ENCODE measurements at regions not wholly inside any gene's neighbourhood (a gene's known extent, or its start where the extent isn't known, plus 50 kb on each side); places are given as distances from the start of the nearest gene placed in this dataset.
"Not testable (repeated sequence)": the region's sequence is repeated elsewhere in the genome, so short reads cannot be mapped to it uniquely, and the experiment has no call there.

GRCh38 chr12:124669271-124669721, 101.9 kb upstream of the NCOR2 start:
- DNase-seq, result not testable (repeated sequence)

DNA sequence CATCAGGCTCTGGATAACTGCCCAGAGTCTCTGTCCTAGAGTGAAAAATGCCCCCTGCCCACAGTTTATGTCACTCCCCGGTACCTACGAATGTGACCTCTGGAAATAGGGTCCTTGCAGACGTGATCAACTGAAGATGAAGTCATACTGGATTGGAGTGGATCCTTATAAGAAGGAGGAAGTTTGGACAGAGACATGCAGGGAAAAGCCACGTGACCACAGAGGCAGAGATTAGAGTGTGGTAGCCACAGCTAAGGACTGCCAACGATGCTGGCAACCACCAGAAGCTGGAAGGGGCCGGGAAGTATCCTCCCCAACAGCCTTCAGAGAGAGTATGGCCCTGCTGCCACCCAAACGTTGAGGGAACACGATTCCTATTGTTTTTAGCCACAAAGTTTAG, 101.2 kb upstream of the NCOR2 start:
- DNase-seq, result no peak

DNA sequence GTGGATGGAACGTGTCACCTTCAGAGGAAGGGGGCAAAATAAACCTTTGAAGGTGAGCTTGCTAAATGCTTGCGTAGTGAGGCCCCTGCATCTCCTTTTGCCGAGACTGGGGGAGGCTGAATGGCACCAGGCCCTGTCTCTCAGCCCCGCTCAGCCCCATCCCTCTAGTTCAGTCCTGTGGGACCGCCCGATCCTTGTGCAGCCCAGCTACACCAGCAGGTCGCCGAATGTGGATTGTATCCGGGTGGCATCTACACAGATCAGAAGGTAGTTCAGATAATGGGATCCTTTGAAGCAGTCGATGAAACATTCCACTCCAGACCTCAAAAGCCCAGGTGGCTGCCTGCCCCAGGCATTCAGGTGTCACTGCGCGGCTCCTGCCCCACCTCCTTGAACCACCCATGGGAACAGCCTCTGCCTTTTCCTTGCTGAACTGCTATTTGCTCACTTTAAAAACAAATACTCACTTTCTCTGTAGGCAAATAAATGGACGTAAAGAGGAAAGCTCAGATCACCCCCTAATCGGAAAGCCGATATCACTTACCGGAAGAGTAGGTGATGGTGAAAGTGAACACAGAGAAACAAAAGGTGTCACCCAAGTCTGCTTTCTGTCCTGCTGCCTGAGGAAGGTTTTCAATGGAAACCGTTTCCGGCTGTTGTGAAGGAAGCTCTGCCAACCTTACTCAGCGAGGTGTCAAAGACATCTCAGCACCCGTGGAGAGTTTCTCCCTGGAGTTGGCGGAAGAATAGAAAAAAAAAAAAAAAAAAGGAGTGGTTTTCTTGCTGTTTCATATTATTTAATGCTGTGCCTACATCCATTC, 100.3 kb upstream of the NCOR2 start:
- DNase-seq, result no peak

DNA sequence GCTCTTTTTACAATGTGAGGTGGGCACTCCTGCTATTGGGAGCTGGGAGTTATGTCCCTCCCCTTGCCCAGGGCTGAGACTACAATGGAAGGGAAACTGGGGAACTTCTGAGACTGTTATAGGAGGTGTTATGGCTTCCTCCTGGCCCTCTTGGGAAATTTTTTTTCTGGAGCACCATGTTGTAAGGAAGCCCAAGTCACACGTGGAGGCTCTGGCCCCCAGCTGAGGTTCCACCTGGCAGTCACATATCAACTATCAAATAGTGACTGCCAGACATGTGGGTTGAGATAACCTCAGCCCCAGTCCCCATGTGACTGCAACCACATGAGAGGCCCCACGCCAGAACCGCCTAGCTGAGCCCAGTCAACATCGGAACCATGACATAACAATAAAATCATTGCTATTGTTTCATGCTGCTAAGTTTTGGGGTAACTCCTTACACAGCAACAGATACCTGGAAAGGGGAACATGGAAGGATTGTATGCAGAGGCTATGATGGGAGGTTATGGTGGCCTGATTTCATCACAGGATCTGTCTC, 99.4 kb upstream of the NCOR2 start:
- DNase-seq, result no peak

DNA sequence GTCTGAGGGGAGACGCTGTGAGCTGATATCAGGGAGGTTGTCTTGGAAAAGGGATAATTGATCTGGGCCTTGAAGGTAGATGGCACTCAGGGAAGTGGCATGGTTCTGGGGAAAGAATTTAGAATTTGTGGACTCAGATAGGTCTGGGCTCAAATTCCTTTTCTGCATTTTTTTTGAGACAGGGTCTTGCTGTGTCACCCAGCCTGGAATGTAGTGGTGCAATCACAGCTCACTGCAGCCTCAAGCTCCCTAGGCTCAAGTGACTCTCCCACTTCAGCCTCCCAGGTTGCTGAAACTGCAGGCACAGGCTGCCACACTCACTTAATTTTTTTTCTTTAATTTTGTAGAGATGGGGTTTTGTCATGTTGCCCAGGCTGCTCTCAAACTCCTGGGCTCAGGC, 98.1 kb upstream of the NCOR2 start:
- DNase-seq, result no peak

- no peak for DNase-seq
These were observed 97.1 kb upstream of the NCOR2 start for GRCh38 chr12:124664395-124665111.

- DNase-seq, result no peak
These were observed 96.5 kb upstream of the NCOR2 start for GRCh38 chr12:124663771-124664366.

GRCh38 chr12:124663206-124663605, 95.8 kb upstream of the NCOR2 start:
- DNase-seq, result no peak

DNA sequence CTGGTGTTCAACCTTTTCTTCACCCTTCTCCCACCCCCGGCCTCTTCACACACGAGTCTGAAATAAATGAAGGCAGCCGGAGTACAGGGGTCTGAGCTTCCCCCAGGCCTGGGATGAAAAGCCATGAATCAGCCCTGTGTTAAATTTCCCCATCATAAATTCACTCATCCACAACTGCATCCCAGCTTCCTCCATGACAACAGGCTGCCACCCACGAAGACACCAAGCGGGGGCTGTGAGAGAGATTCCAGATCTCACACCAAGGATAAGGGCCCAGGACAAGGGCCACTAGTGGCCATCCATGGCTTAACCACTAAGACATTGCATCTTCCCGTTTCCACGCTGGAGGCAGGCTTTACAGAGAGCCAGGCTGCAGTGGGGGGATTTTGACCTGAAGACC, 93.9 kb upstream of the NCOR2 start:
- DNase-seq, result no peak

GRCh38 chr12:124660851-124661250, 93.4 kb upstream of the NCOR2 start:
- no peak for DNase-seq

DNA sequence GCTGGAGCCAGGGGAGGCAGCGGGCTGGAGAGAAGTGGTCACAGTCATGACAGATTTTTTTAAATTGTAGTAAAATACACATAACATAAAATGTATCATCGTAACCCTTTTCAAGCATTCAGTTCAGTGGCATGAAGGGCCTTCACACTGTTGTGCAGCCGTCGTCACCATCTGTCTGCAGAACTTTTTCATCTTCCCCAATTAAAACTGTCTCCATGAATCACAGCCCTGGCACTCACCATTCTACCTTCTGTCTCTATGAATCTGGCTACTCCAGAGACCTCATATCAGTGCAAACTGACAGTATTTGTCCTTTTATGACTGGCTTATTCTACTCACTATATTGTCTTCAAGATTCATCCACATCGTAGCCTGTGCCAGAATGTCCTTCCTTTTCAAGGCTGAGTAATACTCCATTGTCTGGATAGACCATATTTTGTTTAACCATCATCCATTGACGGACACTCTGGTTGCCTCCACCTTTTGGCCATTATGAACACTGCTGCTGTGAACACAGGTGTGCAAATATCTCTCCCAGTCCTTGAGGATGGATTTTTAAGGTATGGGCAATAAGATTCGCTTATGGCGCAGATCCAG, 91.5 kb upstream of the NCOR2 start:
- no peak for DNase-seq

- DNase-seq, result no peak
These were observed 90.9 kb upstream of the NCOR2 start for GRCh38 chr12:124658302-124658701.

DNA sequence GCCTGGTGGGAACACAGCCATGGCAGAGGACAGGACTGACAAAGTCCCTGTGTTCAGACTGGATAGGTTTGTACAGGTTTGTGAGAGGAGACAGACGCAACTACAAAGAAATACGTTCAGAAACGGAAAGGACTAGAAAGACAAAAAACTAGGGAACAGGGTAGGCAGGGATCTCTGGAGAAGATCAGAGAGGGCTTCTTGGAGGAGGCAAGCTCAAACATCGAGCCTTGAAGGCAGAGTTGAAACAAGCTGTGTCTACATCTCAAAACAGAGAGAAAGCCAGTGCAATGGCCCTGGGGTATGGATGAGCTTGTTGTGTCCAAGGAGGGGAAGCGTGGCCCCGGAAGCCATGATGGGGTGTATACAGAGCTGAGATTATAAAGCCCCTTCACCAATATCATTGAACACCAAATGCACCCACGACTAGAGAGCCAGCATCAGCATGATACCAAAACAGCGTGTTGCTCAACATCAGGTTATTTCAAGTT, 89.6 kb upstream of the NCOR2 start:
- DNase-seq, result no peak

DNA sequence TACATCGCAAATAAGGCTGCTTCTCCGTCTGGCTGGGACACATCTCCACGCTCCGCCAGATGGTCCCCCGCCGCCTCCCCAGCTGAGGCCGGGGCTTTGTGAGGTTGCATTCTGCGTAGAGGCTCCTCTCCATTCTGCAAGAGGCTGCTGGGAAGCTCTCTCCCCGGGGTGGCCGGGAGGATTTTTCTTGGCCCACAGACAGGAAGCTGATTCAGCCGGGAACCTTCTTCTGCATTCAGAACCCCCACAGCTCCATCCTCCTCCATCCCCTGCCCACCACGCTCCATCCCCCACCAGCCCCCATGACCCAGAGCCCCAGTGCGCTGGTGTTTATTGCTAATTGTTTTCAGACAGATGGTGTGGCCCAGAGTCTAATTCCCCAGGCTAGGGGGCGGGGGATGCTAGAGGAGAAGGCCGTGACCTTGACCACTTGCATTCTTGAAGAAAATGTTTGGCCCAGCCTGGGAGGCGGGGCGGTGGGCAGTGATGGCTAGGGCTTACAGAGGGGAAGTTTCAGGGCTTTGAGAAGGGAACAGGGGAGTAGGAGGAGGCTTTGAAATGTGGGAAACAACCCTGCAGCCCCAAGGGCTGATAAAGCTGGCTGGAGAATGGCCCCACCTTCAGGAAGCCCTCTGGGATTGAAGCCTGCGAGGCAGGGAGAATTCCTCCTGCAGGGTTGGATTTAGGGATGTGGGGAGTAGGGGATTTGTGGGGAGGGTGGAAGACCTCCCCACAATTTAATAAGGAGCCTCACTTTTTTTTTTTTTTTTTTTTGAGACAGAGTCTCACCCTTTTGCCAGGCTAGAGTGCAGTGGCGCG, 88.5 kb upstream of the NCOR2 start:
- DNase-seq, result peak; percentile 14

- no peak for DNase-seq
These were observed 87.8 kb upstream of the NCOR2 start for GRCh38 chr12:124655048-124655697.

DNA sequence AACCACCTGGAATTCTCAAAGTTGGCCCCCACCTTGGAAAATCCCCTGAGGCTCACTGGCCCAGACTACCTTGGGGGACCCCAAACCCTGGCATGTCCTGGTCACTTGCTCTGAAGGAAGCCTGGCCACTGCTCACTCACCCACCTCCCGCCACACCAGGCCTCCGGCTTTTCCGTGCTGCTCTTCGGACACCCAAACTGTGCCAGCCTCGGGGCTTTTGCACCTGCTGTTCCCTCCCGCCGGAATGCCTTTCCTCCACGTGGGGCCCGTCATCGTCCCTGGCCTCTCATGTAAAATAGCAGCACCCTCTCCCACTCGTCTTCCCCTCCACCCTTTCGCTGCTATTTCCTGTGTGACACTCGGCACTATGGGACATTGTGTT, 87.2 kb upstream of the NCOR2 start:
- DNase-seq, result no peak

DNA sequence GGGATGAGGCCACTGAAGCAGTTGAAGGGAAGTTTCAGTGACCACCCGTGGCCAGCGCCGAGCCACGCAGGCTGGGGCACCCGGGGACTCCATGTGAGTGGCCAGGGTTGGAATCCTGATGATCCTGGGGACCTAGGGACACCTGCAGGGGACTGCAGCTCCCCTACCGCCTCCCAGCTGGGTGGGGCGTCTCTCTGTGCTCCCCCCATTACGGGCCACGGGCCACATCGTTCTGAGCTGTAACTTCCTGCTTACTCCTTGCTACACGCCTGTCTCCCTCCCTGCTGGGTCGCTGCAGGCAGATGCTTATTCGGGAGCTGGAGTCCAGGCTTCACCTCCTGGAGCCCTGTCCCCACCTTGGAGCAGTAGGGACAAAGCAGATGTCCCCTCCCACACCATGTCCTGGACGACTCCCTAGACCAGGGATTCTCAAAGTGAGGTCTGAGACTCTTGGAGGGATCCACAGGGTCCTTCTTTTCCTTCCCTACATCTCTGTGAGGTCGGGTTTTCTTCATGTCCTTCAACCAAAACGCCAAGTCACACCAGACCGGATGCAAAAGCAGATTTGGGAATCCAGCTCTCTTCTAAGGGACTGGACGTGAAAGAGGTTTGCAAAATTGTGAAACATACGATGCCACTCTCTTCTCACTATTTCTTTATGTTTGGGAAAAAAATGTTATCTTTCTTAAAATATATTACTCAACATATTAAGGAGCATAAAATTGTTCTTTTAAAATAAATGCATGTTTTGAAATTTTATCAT, 85.9 kb upstream of the NCOR2 start:
- no peak for DNase-seq

- DNase-seq, result no peak
These were observed 85.2 kb upstream of the NCOR2 start for GRCh38 chr12:124652661-124653060.

GRCh38 chr12:124651516-124652273, 84.3 kb upstream of the NCOR2 start:
- no peak for DNase-seq

- no peak for DNase-seq
These were observed 83.5 kb upstream of the NCOR2 start for GRCh38 chr12:124650912-124651311.

Data from COR-L47 (cell line).